IPS DF 4.7 (cell line): ENCODE measurements at regions not wholly inside any gene's neighbourhood (a gene's known extent, or its start where the extent isn't known, plus 50 kb on each side); places are given as distances from the start of the nearest gene placed in this dataset.

ENCODE experiments used
- DNase-seq: peaks from one replicate; pipeline ENCODE4 v3.0.0-alpha.2; 2013; ENCODE audit warnings: low spot score; ENCODE audit errors: extremely low read depth

- no peak for DNase-seq
Observed at GRCh38 chr1:72846476-72847278, 564.3 kb upstream of the NEGR1 start.

- no peak for DNase-seq
Observed at GRCh38 chr1:72845981-72846380, 563.6 kb upstream of the NEGR1 start.

GRCh38 chr1:72845381-72845780, 563.0 kb upstream of the NEGR1 start:
- no peak for DNase-seq

- no peak for DNase-seq
Observed at GRCh38 chr1:72837781-72838180, 555.4 kb upstream of the NEGR1 start.

GRCh38 chr1:72830606-72831390, 548.5 kb upstream of the NEGR1 start:
- no peak for DNase-seq

DNA sequence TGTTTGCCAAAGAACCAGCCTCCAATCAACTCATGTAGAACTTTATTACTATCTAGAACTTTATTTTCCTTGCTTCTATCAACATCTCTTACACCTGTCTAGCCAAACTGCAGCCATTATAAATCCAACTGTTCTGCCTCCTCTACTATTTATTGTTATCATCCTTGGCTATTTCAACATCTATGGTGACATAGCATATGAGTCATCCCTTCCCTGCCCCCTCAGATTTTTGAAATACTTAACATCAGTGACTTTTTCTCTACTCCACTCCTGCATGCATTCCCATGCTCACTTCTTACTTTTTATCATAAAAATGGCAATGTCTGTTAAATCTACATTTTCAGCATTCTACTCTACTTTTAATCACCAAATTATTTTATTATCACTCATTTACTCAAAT, 544.9 kb upstream of the NEGR1 start:
- no peak for DNase-seq

GRCh38 chr1:72804541-72804940, 522.2 kb upstream of the NEGR1 start:
- no peak for DNase-seq

- no peak for DNase-seq
Observed at GRCh38 chr1:72781038-72781437, 498.7 kb upstream of the NEGR1 start.

DNA sequence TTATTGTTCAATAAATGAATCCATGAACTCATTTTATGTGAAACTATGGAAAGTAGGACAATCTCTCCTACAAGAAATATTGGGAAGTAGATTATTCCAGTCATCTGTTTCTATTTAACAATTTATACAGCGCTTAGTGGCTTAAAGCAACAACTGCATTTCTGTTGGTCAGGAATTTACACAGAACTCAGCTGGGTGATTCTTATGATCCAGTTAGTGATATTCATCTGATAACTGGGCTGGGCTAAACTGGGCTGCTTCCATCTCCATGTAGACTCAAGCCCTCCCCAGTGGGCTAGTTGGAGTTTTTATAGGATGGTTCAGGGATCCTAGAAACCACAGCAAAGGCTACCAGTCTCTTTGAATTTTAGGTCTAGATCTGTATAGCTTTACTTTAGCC, 497.9 kb upstream of the NEGR1 start:
- no peak for DNase-seq

GRCh38 chr1:72777918-72778317, 495.6 kb upstream of the NEGR1 start:
- no peak for DNase-seq

GRCh38 chr1:72763481-72763880, 481.1 kb upstream of the NEGR1 start:
- DNase-seq: no peak

- DNase-seq: no peak
Observed at GRCh38 chr1:72759486-72759885, 477.1 kb upstream of the NEGR1 start.

DNA sequence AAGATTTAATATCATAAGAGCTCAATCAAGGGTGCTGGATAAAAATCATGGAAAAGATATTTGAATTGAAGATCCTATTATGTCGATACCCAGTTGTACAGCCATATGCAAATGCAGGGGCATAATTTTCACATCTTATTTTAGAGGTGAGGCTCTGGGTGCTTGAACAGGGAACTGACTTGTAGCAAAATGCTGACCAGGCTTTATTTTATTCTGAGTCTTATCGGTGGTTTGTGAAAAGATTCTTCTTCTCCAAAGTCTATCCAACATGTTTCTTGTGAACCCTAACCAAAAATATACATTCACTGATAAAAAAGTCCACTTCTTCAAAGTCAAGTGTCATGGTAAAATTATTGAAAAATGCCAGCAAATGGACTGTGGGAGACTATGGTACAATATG, 475.5 kb upstream of the NEGR1 start:
- no peak for DNase-seq

GRCh38 chr1:72745413-72745812, 463.1 kb upstream of the NEGR1 start:
- DNase-seq: no peak

GRCh38 chr1:72734415-72734814, 452.1 kb upstream of the NEGR1 start:
- DNase-seq: no peak

GRCh38 chr1:72724951-72725861, 442.9 kb upstream of the NEGR1 start:
- DNase-seq: peak; percentile 36

- DNase-seq: no peak
Observed at GRCh38 chr1:72705921-72706320, 423.6 kb upstream of the NEGR1 start.

- no peak for DNase-seq
Observed at GRCh38 chr1:72704841-72705477, 422.6 kb upstream of the NEGR1 start.

DNA sequence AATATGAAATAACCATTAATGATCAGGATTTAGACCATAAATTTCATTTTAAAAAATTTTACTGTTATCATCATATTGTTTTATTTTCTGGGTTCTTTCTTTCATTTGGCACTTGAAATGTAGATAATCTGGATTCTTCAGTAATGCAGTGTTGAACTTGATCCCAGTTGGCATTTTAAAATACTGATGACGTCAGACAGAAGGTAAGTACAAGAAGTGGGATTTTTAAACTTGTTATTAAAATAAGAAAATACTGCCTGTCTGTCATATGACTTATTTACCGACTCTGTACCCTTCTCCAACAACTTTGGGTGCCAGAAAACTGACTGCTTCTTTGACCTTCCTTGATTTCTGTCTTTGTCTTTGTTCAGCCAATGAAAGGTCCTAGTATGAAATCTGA, 415.1 kb upstream of the NEGR1 start:
- no peak for DNase-seq

DNA sequence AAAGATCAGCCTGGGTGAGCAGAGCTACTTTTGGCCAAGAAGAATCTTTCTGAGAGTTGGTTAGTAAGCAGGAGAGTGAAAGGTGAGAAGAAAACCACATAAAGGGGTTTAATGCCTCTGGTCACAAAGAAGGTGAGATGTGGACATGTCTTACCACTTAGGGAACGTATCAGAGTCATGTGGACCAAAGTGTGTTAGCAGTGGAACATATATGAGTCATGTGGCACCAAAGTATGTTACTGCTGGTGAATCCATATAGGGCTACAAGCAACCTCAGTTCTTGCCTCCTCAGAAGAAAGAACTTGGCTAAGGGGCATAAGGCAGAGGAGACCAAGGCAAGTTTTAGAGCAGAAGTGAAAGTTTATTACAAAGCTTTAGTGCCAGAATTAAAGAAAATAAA, 411.6 kb upstream of the NEGR1 start:
- no peak for DNase-seq

DNA sequence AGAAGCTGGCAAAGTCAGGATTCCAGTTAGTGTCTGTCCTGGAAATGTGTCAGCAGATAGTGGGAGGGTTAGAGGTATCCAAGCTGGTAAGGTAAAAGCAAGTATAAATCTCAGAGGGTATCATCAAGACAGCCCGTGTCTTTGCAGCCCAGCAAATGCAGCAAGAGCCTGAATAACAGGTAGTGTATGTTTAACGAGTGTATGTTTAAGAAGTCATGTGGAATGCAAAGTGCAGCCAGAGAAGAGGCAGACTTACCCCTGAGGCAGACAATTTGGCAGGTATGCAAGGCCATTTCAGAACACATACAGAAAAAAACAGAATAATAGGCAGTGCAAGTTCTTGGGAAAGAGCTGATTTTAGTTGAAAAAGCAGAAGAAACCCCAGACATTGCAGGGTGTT, 411.0 kb upstream of the NEGR1 start:
- no peak for DNase-seq
